ENCODE measurements at regions not wholly inside any gene's neighbourhood (a gene's known extent, or its start where the extent isn't known, plus 50 kb on each side); places are given as distances from the start of the nearest gene placed in this dataset.
A peak's percentile ranks its signal among the peaks of the same experiment; 100 is the strongest.

DNA sequence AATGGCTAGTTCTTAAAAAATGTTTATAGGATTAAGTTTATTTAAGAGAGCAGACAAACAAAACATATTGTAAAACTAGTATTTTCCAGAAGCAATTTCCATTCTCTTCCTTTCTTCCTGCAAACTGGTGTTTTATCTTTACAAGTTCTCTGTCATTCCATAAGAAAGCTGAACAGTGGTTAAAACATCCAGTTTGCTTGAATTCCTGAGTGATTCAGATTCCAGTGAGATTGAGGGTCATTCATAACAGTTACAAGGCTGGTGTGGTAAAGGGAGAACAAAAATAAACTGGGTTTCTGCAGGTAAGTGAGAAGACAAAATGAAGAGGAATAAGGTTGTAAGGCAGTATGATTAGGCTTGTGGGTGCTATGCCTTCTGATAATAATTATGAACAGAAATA is 544.8 kb upstream of the DIPK2B start:
- Histone ChIP-seq H3K27ac (ENCODE audit: low read depth in 1 of 2, low read length in 2 of 2) (no peak overlapping the region), H2AFZ (ENCODE audit: insufficient read depth, low read depth, low read length, poor library complexity, severe bottlenecking) (no peak overlapping the region), H4K20me1 (ENCODE audit: insufficient read depth, low read length) (no peaks in the 10 kb centered on the region), H3K27me3 (ENCODE audit: control insufficient read depth in 2 of 2, insufficient read depth in 2 of 2, low read length in 2 of 2) (peaks cover 0 to 75% of the 10 kb centered on the region in 2 donors), H3K4me2 (replicated peaks; ENCODE audit: extremely low read depth, low read length, poor library complexity, severe bottlenecking) (no peak overlapping the region), H3K4me1 (ENCODE audit: control insufficient read depth in 1 of 2, insufficient read depth in 2 of 2, low read length in 2 of 2) (no peaks in the 10 kb centered on the region), H3K36me3 (replicated peaks in 1 of 2; ENCODE audit: control insufficient read depth in 1 of 2, insufficient read depth in 2 of 2, low read length in 2 of 2) (peaks cover 0 to 2% of the 10 kb centered on the region in 2 donors), H3K4me3 (replicated peaks in 1 of 3; ENCODE audit: low read depth in 2 of 3, low read length in 3 of 3) (no peak overlapping the region), H3K79me2 (ENCODE audit: insufficient read depth, low read length) (peaks cover 14% of the 10 kb centered on the region), H3K9me3 (replicated peaks in 1 of 2; ENCODE audit: control insufficient read depth in 1 of 2, insufficient read depth in 1 of 2, low read length in 2 of 2) (no peaks in the 10 kb centered on the region), H3K9ac (ENCODE audit: insufficient read depth, low read length, poor library complexity, severe bottlenecking) (no peak overlapping the region)
- TF ChIP-seq, protein P1, sequence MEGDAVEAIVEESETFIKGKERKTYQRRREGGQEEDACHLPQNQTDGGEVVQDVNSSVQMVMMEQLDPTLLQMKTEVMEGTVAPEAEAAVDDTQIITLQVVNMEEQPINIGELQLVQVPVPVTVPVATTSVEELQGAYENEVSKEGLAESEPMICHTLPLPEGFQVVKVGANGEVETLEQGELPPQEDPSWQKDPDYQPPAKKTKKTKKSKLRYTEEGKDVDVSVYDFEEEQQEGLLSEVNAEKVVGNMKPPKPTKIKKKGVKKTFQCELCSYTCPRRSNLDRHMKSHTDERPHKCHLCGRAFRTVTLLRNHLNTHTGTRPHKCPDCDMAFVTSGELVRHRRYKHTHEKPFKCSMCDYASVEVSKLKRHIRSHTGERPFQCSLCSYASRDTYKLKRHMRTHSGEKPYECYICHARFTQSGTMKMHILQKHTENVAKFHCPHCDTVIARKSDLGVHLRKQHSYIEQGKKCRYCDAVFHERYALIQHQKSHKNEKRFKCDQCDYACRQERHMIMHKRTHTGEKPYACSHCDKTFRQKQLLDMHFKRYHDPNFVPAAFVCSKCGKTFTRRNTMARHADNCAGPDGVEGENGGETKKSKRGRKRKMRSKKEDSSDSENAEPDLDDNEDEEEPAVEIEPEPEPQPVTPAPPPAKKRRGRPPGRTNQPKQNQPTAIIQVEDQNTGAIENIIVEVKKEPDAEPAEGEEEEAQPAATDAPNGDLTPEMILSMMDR (IDR thresholded peaks at IDR 0.05): no peak
- H3K4me1 Mint-ChIP-seq: peaks cover 9% of the 10 kb centered on the region
- peaks cover 13 to 24% of the 10 kb centered on the region in 2 donors for H3K36me3 Mint-ChIP-seq
- H3K27me3 Mint-ChIP-seq (ENCODE audit: low read depth in 3 of 3): peaks cover 0 to 46% (median 0%) of the 10 kb centered on the region in 3 donors
- H3K27ac Mint-ChIP-seq: no peak overlapping the region
- no peak overlapping the region for H3K4me3 Mint-ChIP-seq
- no peak for DNase-seq
- H3K9me3 Mint-ChIP-seq: no peaks in the 10 kb centered on the region
- intact Hi-C loops (cut with micrococcal nuclease): no loop called here

DNA sequence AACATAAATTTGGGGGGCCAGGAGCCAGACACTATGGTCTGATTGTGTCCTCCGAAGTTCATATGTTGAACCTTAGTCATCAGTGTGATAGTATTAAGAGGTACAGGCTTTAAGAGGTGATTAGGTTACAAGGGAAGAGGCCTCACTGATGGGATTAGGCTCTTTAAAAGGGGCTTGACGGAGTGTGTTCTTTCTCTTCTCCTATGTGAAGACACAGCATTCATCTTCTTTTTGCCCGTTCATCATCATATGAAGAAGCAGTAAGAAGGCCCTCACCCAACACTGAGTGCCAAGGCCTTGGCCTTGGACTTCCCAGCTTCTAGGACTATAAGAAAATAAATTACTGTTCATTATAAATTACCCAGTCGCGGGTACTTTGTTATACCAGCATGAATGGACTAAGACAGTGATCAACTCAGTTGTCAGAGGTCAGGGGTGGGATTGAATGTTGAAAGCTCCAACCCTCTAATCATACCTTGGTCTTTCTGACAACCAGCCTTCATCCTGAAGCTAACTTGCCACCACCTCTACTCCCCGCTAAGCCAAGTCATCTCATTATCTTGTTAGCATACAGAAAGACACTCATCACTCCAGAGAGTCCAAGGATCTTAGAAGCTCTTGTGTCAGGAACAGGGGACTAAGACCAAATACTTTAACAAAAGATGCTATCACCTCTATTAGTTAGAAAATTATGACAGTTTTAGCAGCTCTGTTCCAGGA is 543.4 kb upstream of the DIPK2B start:
- no peak overlapping the region for H3K4me2 ChIP-seq (replicated peaks; ENCODE audit: extremely low read depth, low read length, poor library complexity, severe bottlenecking)
- H3K9ac ChIP-seq (ENCODE audit: insufficient read depth, low read length, poor library complexity, severe bottlenecking): no peak overlapping the region
- TF ChIP-seq, protein P1 (IDR thresholded peaks at IDR 0.05): no peak
- 100% methylated on average over 1 of the region's 6 CpGs for WGBS (ENCODE audit: insufficient coverage)
- H3K36me3 Mint-ChIP-seq: peaks cover 13 to 24% of the 10 kb centered on the region in 2 donors
- H3K79me2 ChIP-seq (ENCODE audit: insufficient read depth, low read length): peaks cover 4% of the 10 kb centered on the region
- H4K20me1 ChIP-seq (ENCODE audit: insufficient read depth, low read length): no peaks in the 10 kb centered on the region
- H3K27ac Mint-ChIP-seq: peak overlapping the region in 1 of 7 donors; percentile 33
- no peak overlapping the region for H3K4me3 ChIP-seq (replicated peaks in 1 of 3; ENCODE audit: low read depth in 2 of 3, low read length in 3 of 3)
- DNase-seq: no peak
- H2AFZ ChIP-seq (ENCODE audit: insufficient read depth, low read depth, low read length, poor library complexity, severe bottlenecking): no peak overlapping the region
- peaks cover 0 to 2% (median 0%) of the 10 kb centered on the region in 7 donors for H3K9me3 Mint-ChIP-seq
- no peak overlapping the region for H3K4me3 Mint-ChIP-seq
- intact Hi-C loops (cut with micrococcal nuclease): no loop called here
- H3K4me1 ChIP-seq (ENCODE audit: control insufficient read depth in 1 of 2, insufficient read depth in 2 of 2, low read length in 2 of 2): no peaks in the 10 kb centered on the region
- H3K9me3 ChIP-seq (replicated peaks in 1 of 2; ENCODE audit: control insufficient read depth in 1 of 2, insufficient read depth in 1 of 2, low read length in 2 of 2): no peaks in the 10 kb centered on the region
- peaks cover 3% of the 10 kb centered on the region for H3K4me1 Mint-ChIP-seq
- peaks cover 0 to 76% of the 10 kb centered on the region in 2 donors for H3K27me3 ChIP-seq (ENCODE audit: control insufficient read depth in 2 of 2, insufficient read depth in 2 of 2, low read length in 2 of 2)
- peaks cover 0 to 44% (median 0%) of the 10 kb centered on the region in 3 donors for H3K27me3 Mint-ChIP-seq (ENCODE audit: low read depth in 3 of 3)
- no peak overlapping the region for H3K27ac ChIP-seq (ENCODE audit: low read depth in 1 of 2, low read length in 2 of 2)
- H3K36me3 ChIP-seq (replicated peaks in 1 of 2; ENCODE audit: control insufficient read depth in 1 of 2, insufficient read depth in 2 of 2, low read length in 2 of 2): peaks cover 0 to 2% of the 10 kb centered on the region in 2 donors
